SHP77 treated with DMSO at 0.1 percent for 48 hours (cell line): ENCODE measurements at regions not wholly inside any gene's neighbourhood (a gene's known extent, or its start where the extent isn't known, plus 50 kb on each side); places are given as distances from the start of the nearest gene placed in this dataset.
A peak's percentile ranks its signal among the peaks of the same experiment; 100 is the strongest.

Experiments
- DNase-seq: peaks from one replicate; lab custom pipeline; 2025; lab: John Stamatoyannopoulos, UW

DNA sequence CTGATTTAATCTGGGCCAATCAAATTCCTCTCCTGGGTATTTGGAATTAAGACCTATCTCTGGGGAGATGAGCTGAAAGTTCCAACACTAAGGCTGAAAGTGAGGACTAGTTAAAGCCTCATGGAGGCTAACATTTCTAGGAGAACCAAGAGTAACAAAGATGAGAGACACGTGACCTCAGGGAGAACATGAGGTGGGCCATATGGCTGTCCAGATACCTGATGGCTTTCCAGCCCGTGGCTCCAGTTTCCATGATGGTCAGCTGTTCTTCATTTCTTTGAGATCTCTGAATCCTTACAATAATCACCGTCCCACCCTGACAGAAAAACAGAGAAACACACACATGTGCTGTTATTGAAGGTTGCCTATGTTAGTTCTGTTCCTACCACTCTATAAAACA lies 66.1 kb downstream of the LEPR start:
- DNase-seq = no peak

DNA sequence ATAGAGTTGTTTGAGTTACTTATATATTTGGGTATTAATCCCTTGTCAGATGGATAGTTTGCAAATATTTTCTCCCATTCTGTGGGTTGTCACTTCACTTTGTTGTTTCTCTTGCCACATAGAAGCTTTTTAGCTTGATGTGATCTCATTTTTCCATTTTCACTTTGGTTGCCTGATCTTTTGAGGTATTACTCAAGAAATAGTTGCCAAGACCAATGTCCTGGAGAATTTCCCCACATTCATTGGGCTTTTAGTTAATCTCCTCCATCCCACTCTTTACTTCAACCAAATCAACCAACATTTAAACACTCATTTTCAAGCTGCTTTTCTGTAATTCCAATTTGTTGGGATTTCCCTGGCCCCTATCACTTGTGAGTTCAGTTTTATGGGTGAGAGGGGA lies 69.0 kb downstream of the LEPR start:
- DNase-seq = no peak

DNA sequence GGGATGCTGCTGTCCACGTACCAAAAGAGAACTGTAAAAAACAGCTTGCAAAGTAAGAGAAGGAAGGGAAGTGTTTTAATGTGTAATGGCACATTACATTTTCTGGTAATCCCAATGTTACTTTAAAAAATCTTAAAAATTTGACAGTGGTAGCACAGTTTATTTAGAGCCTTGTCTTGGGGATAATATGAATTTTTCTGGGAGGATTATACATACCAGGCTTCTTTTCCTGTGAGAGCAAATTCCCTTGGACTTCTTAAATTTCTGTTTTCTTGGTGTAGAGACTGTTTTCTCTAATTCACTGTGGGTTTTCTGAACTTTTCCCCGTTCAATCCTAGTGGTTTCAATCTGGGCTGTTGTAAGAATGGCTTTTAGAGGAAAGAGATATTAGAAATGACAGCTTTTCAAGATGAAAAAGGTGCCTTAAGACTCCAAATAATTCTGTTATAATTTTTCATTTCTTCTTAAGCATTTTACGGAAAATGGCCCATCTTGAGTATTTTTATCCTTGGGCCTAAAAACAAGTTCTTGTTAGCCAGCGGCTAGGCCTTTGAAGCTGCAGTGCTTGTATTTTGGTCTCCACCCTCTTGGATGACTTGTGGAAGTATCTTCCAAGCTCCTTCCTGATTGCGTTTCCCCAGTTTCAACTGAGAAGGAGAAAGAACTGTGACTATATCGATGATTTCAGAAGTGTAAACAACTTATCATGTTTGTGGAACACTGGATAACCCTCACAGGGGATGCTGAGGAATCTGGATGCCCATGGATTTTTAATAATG lies 70.0 kb downstream of the LEPR start:
- DNase-seq = no peak

DNA sequence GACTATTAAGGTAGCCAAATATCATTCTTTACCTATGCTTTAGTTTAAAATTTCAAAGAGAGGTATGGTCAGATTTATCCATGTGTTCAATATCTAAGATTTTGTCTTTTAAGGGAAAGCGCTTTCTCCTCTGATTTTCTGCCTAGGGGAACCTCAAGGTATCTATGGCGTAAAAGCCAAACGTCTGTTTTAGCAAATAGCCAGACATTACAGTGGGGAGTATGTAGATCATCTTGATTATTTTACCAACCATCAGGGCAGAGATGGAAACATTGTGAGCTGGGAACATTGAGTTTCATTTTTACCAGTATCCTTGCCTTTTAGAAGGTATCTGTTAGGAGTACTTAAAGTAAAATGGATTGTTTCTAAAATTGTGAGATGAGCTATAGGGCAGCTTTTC lies 71.0 kb downstream of the LEPR start:
- DNase-seq = no peak

DNA sequence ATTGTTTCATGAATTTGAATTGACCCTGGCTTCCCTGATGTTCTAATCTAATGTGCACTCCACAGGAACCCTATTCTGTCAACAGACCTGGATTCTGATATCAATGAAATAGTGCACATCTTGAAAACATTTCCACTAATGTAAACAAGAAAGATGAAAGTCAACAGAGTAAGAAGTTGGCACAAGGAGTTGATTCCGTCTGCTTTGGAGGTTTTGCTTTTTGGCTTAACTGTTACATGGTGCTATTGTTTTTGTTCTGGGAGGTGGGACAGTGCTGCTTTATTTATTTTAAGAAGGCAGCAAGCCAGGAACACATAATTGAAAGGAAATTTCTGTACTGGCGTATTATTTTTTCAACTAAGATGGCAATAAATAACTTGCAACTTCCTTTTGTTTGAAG lies 73.3 kb downstream of the LEPR start:
- no peak for DNase-seq

DNA sequence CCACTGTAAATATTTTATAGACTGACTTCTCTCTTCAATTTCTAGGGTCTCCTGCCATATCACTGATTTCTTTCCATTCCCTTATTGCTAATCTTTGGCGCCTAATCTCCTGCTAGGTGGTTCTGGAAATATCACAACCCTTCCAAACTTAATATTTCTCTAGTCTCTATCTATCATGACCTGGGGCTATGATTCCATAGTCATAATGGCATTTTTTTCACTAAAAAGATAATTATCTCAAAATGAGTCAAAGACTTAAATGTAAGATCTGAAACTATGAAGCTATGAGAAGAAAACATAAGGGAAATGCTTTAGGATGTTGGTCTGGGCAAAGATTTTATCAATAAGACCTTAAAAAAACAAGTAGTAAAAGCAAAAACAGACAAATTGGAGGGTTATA lies 74.2 kb downstream of the LEPR start:
- DNase-seq = no peak

DNA sequence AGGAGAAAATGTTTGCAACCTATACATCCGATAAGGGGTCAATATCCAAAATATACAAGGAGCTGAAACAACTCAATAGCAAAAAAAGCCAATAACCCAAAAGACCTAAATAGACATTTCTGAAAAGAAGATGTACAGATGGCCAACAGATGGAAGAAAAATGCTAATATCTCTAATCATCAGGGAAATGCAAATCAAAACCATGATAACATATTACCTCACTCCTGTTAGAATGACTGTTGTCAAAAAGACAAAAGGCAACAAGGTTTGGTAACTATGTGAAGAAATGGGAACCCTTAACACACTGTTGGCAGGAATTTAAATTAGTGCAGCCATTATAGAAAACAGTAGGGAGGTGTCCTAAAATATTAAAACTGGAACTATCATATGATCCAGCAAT lies 74.7 kb downstream of the LEPR start:
- DNase-seq = no peak

DNA sequence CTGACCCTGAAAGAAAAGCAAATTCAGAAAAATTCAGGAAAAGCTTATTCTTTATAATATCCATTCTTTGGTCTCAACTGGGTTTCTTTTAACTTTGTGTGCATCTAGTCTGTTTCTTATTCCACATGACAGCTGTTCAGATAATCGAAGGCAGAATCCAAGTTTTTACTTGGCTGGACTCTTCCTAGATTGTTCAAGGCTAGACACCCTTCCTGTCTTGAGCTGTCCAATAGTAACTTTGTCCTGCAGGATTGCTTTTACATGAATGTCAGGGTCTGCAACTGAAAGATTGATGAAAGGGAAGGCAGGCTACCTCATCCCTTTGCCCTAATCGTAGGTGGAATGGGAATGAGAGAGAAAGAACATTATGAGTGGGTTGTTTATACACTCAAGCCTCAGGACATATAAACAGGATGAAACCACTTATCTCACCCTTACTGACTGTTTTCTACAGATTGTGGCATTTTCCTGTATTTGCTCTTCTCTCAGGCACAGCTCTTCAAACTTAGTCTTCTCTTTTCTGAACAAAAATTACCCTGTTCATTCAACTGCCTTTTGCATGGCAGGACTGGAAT lies 76.9 kb downstream of the LEPR start:
- DNase-seq = no peak

DNA sequence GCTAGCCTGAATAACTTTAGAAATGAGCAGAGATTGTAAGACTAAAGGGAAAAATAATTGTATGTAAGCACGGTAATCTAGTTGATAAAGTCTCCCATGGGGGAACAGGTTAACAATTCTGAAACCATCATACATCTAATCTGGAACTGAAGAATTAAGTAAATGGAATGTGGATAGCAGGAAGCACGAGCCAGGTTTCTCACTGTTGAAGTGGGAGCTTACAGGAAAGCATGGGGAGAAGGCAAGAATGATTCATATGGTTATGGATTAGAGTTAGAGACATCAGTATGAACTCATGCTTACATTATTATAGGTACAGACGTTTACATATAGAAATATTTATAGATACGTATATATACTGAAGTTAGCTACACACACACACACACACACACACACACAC lies 83.0 kb downstream of the LEPR start:
- DNase-seq = no peak

DNA sequence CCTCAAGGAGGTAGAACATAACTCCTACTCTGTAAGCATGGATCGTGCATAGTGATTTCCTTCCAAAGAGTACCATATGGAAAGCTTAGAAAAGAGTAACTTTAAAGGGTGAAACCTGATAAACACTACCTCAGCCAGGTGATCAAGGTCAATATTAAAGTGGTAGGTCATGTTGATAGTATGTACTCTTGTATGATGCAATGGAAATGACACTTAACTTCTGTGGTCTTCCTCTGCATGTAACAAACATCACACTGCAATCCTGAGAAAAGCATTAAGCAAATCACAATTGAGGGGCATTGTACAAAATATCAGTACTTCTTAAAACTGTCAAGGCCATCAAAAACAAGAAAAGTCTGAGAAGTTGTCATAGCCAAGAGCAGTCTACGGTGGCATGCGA lies 83.8 kb downstream of the LEPR start:
- DNase-seq = no peak

DNA sequence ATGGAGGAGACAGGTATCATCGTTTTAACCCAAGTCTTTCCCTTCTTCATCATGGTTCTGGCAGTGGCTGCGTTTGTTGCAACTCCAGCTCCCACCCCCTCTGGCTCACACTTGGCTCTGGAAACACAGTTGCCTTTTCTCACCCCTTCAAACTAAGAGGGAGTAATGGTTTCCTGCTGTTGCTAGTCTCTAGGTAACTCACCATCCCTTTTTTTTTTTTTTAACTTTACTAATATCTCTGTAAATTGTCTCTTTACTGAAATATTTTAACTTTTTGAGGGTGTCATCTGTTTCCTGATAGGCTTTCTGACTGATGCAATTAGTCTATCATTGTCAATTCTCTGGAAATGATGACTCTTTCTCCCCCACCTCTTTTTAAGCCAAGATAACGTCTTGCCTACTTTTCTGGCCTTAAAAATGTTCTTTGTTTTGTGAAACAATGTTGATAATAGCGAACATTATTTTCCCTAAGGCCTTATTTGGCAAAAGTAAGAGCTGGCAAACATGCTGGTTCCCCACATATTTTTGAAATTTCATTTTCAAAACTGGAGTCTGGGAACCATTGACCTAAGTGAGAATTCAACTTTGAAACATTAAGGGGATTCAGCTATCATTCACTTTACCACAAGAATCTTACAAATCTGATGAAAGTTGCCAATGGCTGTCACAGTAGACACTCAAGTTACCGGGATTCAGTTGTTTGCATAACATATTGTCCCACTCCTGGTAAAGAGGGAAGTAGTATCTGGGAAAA lies 85.3 kb downstream of the LEPR start:
- no peak for DNase-seq

DNA sequence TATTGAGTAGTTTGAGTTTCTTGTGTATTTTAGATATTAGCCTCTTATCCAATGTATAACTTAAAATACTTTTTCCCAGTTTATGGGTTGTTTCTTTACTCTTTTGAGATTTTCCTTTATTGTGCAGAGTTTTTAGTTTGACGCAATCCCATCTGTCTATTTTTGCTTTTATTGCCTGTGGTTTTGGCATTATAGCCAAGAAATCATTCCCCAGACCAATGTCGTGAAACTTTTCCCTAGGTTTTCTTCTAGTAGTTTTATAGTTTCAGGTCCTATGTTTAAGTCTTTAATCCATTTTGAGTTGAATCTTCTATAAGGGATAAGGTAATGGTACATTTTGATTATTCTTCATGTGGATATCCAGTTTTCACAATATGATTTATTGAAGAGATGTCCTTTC lies 87.6 kb downstream of the LEPR start:
- DNase-seq = no peak

DNA sequence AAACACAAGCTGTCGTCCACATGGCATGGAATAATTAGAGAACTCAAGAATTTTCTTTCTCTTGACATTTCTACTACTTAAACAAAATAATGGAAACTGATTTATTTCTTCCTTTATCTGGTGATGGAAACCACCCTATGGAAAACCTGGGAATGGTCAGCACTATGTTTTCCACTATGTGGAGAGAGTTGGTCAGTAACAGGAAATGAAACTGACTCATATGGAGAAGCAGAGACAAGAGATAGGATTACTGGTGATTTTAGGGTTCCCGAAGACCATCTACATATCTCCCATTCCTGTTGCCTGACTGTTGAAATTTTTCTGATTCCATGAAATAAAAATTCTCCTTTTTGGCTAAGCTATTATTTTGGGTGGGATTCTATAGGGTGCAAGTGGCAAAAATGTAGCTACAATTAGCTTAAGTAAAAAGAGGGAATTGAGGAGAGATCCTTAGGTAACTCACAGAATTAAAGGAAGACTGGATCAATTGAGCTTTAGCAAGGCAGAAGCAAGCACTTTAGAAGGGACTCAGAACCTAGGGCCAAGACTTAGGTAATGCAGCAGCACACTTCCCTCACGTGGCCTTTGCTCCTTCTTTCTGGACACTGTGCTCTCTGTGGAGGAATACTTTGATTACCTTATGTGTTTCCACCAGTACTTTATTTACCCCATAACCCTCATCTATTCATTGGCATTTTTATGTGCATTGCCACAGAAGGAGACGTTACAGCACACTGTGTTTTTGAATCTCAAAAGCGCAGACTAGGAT lies 89.6 kb downstream of the LEPR start:
- DNase-seq = no peak

DNA sequence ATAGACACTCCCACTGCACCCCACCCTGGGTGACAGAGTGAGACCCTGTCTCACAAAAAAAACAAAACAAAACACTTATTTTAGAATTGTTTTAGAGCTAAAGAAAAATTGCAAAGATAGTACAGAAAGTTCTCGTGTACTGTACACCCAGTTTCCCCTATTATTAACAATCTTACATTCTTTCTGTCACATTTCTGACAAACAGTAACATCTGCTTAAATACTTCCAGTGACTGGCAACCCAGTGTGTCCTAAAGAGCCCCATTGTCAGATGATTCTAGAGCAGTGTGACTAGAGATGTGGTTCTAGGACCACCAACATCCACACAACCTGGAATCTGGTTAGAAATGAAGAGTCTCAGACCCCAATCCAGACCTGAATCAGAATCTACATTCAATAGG lies 90.5 kb downstream of the LEPR start:
- DNase-seq = no peak

DNA sequence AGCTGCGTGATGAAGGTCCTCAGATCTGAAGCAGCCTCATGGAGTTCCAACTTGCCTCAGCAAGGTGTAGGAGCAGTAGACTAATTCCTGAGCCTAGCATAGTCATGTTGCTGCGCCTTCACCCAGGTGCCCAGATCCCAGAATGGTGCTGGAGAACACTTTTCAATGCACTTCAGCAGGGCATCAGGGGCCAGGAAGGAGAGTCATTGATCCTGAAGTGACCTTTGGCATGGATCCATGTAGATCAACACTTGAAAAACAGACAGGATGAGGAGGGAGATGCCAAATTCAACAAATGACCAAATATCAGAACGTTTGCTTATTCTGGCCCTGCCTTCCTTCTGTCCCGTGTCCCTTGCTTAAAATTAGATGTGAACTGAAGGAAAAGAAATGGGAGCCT lies 91.9 kb downstream of the LEPR start:
- DNase-seq = peak; percentile 34

DNA sequence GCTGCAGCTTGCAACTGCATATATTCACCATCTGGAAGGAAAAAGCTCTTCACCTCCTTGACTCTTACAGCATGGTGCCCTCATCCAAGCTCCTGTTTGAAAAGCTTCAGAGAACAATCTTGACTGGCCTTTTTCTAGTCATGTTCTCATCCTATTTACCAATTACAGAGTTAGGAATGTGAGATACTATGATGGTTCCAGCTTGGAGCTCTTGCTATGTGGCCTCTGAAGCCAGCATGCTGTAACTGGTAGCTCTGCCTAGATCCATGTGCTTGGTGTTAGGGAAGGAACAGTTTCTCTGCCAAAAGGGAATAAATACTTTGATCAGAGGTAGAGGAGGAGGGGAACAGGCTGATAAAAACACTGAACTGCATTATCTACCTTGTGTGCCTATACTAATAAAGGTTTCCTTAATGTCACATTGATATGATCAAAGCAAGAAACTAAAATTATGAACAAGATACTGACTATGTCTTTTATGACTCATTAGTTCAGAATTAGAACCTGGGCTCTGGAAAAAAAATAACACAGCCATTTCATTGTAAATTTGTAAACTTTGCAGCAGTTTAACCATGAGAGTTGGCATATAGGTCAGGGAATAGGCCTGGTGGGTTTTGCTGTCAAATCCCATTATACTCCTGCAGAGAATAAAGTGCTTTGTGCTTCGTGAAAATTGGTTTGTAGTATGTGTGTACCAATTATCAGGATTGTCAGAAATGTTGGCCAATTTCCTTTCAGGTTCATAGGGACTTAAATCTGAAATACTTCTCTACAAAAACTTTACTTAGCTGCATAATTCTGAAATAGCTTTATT lies 92.7 kb downstream of the LEPR start:
- DNase-seq = no peak

DNA sequence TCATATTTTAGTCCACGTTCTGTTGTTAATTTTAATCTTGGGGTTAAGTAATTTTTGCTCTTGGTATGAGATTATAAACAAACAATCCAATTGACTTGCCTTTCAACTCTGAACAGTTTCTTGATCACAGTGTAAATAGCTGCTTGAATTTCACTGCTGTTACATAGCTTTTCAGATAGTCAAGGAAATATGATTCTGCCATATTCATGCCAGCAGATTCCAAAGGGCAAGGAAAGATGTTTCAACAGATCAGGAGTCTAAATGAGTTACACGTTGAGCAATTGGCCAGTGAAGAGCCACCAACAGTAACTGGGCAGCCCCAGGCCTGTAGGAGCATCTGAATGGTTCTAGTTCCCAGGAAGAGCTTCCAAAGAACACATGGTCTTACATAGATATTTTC lies 93.6 kb downstream of the LEPR start:
- peak; percentile 5 for DNase-seq

DNA sequence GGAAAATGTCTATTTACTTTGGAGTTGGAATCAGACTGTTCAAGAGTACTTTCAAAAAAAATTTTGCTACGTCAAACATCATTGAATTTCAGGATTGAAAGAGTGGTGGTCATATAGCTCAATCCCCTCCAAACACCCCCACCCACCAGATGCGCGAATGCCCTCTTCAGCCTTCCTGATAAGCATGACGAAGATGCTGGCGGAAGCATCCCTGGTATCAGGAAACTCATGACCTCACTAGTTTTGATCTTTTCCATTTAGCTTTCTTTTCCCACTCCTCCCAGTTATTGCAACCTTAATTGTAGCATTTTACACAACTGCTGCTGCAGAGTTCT lies 104.4 kb downstream of the LEPR start:
- DNase-seq = no peak

DNA sequence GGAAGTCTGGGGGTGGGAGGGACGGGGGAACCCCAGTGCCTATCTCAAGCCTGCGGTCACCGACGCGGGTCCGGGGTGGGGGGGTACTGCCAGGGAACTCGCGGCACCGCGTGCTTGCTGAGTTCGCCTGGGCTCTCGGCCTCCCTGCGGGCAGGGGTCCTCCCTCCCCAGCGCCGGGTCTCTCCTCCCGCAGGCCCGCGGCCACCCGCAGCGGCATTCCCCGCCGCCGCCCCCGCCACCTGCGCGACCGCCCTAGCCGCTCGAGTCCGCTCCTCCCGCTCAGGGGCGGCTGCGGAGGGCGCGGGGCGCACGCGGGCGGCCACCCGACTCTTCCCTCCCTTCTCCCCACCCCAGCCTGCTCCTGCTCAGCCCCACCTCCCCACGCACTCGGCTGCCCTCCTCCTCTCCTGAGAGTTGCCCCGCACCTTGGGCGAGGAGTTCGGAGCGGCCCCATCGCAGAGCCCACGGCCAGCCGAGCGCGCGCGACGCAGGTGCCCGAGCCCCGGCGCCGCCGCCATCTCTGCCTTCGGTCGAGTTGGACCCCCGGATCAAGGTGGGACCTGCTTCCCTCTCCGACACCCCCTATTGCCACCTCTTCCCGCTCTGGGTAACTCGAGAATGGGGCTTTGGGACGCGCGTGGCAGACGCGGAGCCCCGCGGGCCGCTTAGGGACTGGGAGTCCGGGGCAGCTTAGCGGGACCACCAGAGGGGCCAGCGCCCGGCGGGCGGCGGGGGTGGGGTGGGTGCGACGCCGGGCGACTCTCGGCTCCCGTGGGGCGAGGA lies 105.0 kb downstream of the LEPR start:
- DNase-seq = no peak

DNA sequence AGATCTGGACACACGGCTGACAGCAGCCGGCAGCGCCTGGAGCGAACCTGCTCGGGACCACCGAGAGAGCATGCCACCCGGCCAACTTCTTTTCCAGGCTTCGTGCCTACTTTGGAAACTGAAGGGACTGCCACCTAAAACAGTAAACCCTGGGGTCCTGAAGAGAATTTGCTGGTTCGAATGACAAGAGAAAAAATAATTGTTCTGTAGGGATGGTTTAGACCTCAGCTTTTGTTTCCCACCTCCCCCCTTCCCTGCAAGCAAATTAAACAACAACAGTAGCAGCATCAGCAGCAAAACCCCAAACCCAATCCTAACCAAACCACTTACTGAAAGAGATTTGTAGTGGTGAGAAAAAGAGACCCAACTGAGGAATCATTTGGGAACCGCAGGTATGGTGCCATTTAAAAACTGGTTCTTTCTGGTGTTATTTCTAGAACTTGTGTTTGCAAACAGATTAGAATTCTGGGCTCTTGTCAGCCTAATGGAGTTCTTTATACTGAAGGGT lies 105.6 kb downstream of the LEPR start:
- DNase-seq = no peak

DNA sequence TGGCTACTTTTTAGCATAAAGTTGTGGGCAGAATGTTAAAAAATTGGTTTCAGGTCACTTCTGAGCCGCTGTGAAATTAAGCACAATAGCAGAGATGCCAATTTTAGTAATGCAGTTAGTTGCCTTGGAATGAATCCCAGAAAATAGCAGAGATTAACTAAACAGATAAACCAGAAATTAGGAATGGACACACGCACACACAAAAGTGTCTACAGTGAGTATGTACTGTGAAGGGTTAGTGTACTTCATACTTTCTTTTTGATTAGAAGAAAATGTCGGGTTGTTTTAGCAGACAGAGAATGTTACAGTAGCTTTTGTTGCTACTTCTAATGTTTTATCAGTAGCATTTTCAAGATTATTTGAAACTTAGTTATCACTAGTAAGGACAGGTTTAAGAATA lies 106.7 kb downstream of the LEPR start:
- no peak for DNase-seq
